C4-2B (cell line): ENCODE measurements at regions not wholly inside any gene's neighbourhood (a gene's known extent, or its start where the extent isn't known, plus 50 kb on each side); places are given as distances from the start of the nearest gene placed in this dataset.

Source experiments
- ZFX ChIP-seq: fragments of 450-650 bp; IDR thresholded peaks from 2 replicates; pipeline ENCODE4 v1.6.1; 2017
- TF ChIP-seq, protein P1 (sequence below): fragments of 450-650 bp; conservative IDR thresholded peaks from 2 replicates; pipeline ENCODE4 v1.5.1; 2017; ENCODE audit warnings: mild to moderate bottlenecking

DNA sequence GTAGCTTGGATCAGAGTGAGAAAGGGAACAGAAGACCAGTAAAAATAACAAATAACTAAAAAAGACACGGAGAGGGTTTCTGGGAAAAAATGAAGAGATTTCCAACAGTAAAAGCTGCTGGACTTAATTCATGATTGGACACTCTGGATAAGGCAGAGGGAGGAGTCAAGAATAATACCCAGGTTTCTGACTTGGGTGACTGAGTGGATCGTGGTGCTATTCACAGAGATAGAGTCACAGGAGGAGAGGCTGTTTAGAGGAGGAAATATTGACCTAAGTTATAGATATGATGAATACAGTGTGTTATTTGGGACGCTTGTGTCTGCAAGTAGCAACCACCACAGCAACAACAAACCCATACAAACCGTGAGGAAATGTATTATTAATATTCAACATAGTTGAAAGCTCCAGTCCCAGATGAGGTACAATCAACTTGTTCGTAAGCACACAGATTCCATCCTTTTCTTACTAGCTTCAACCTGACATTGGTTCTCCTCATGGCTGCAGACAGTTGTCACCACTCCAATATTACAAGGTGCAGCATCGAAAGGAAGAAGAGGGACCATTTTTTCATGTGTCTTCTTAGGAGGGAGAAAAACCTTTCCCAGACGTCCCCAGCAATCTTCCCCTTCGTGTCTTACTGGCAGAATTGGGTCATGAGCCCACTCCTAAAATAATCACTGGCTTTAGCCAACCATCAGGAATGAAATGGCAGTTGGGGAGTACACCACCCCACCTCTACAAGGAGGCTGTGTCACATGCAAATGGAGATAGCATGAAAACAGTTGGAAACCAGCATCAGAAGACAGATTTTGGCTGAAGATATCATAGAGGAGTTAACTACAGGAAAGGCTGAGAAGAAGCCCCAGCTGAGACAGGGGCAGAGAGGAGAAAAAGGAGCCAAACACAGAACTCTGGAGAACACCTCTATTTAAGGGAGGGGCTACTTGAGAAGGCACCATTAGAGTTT lies 387.8 kb downstream of the SHQ1 start:
- TF ChIP-seq, protein P1, sequence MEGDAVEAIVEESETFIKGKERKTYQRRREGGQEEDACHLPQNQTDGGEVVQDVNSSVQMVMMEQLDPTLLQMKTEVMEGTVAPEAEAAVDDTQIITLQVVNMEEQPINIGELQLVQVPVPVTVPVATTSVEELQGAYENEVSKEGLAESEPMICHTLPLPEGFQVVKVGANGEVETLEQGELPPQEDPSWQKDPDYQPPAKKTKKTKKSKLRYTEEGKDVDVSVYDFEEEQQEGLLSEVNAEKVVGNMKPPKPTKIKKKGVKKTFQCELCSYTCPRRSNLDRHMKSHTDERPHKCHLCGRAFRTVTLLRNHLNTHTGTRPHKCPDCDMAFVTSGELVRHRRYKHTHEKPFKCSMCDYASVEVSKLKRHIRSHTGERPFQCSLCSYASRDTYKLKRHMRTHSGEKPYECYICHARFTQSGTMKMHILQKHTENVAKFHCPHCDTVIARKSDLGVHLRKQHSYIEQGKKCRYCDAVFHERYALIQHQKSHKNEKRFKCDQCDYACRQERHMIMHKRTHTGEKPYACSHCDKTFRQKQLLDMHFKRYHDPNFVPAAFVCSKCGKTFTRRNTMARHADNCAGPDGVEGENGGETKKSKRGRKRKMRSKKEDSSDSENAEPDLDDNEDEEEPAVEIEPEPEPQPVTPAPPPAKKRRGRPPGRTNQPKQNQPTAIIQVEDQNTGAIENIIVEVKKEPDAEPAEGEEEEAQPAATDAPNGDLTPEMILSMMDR = no peak
- no peak for TF ChIP-seq ZFX
